ENCODE measurements at regions not wholly inside any gene's neighbourhood (a gene's known extent, or its start where the extent isn't known, plus 50 kb on each side); places are given as distances from the start of the nearest gene placed in this dataset.
"Not testable (repeated sequence)": the region's sequence is repeated elsewhere in the genome, so short reads cannot be mapped to it uniquely, and the experiment has no call there.

GRCh38 chr7:131630427-131630826 lies 74.0 kb upstream of the PODXL start:
- DNase-seq: peak in 1 of 10 donors; percentile 82
- intact Hi-C loops (cut with DNase I): no loop called here

- DNase-seq: peak in 2 of 10 donors; percentile 14 to 59
- intact Hi-C loops (cut with DNase I): no loop called here
These were observed 72.9 kb upstream of the PODXL start for GRCh38 chr7:131629217-131629882.

DNA sequence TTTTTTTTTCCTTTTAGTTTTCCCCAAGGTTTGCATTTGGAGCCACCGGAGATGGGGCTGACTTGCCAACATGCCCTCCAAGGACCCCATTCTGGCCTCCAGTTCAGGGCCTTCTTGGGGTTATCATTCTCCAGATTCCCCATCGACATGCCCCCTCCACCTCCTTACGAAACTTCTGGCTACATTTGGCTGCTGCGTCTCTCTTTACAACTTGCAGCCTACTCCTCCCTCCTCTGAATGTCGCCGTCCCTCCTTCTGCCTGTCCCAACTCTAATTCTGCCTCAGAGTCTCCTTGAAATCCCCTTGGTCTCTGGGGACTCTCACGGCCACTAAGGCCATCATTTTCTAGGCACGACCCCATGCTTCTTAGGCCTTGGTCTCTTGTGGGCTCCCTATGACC lies 72.2 kb upstream of the PODXL start:
- intact Hi-C loops (cut with DNase I): no loop called here

DNA sequence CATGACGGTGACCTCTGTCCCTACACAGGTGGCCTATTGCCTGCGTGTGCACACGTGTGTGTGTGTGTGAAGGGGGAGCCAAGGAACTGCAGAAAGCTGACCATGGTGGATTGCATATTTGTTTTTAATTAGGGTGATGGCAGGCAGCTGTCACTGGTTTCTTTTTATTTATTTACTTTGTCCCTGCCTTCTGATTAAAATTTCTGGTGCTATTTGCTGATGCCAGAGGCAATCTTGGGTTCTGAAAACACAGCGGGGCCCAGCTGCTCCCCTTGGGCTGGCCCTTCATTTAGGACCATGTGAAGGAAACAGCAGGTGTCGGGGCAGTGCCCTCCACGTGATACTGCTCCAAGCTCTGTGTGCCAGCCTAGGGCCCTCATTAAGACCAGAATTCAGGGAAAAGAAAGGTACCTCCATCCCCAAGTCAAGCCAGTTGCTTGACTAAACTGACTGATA lies 71.3 kb upstream of the PODXL start:
- DNase-seq: no peak
- intact Hi-C loops (cut with DNase I): no loop called here

More for the DNA sequence above, 72.2 kb upstream of the PODXL start:
- no peak for DNase-seq

DNA sequence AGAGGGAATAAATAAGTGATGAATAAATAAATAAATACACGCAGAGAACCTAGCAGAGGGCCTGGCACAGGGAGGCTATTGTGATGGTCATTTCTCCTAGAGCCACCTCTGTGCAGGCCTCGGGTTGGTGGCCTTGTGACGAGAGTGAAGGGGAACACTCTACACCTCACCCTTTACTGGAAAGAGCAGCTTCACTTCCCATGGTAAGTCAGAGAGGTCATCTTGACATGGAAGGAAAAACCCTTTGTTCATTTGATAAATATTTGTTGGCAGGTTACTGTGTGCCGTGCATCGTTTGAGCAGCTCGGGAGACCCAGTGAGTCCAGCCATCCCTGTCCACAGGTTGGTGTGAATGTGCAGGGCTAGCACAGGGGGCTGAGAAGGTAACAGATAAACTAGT lies 70.2 kb upstream of the PODXL start:
- DNase-seq: no peak
- intact Hi-C loops (cut with DNase I): no loop called here

DNA sequence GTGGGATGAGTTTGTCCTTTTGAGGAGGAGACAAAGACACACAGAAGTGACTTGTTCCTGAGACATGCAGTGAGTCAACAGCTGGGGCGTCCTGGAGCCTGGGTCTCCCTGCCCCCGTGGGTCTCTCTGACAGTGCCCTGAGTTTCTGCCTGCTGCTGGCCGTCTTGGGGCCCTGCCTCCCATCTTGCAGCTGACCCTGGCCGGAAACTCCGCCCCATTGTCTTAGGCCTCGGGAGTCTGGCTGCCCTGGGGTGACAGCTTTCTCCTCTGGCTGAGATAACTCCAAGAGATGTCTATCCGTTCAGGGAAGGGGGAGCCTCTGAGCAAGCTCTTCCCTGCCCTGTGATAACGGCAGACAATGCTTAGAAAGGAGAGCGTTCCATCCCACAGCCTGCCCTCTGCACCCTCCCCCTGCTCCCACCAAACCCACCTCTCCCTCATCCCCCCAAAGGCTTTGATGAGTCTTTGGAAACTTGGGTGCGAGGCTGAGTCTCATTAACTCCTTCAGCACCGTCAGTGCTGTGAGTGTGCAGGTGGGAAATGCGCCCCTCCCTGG lies 69.5 kb upstream of the PODXL start:
- intact Hi-C loops (cut with DNase I): no loop called here
- no peak for DNase-seq

DNA sequence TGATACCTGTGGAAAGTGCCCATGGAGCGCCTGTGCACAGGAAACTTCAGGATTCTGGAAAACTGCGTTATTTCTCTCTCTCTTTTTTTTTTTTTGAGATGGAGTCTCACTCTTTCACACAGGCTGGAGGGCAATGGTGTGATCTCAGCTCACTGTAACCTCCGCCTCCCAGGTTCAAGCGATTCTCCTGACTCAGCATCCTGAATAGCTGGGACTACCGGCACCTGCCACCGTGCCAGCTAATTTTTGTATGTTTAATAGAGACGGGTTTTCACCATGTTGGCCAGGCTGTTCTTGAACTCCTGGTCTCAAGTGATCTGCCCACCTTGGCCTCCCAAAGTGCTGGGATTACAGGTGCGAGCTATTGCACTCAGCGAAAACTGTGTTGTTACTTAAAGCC lies 68.9 kb upstream of the PODXL start:
- DNase-seq; intact Hi-C loops (cut with DNase I): not testable (repeated sequence)

GRCh38 chr7:131624536-131624935 lies 68.1 kb upstream of the PODXL start:
- DNase-seq: no peak
- intact Hi-C loops (cut with DNase I): no loop called here

DNA sequence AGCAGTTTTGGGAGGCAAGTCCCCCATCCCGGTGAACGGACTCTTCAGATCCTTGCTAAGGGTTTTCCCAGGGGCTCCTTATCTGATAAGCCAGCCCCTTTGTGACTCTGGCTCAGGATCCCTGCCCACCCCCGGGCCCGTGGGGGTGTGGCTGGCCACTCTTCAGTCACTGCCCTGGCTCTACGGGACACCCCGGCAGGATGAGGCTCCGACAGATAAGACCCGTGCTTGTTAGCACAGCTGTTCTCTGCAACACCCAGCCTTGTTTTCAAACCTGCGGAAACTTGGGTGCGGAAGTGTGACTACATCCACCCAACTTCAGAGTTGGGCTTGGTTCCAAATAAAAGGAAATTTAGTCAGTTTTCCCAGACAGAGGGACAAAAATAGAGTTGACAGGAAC lies 66.7 kb upstream of the PODXL start:
- no peak for DNase-seq
- intact Hi-C loops (cut with DNase I): no loop called here

GRCh38 chr7:131621652-131622051 lies 65.2 kb upstream of the PODXL start:
- intact Hi-C loops (cut with DNase I): no loop called here
- DNase-seq: no peak

DNA sequence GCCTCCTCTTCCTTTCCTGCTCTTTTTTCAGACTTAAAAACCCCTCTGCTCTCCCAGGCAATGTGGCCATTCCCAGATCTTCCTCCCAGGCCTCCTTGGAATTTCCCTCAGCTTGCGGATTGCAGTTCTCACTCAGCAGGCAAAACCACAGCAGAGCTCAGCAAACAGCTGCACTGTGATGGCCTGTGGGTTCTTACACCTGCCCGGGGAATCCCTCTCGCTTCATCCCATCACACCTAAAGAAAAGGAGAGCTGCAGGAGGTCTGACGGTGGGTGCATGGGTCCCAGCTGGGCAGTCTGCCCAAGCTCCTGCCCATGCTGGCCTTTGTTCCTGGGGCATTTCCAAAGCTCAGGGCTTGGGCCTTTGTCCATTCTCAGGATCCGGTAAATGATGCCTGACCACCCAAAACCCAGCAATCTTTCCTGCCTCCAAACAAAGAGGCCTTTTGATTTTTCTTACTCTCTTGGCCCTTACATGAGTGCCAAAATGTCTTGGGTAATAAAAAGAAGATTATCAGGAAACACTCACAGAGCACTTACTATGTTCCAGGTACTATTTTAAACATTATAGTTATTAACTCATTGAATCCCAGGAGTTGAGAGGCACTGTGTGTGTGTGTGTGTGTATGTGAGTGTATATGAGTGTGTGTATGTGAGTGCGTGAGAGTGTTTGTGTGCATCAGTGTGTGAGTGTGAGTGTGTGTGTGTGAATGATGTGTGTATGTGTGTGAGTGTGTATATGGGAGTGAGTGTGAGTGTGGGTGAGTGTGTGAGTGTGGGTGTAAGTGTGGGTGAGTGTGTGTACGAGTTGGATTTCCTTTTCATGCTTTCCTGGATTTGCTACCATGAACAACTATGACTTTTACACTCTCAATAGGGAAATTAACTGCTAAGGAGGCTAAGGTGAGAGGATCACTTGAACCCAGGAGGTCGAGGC lies 64.5 kb upstream of the PODXL start:
- intact Hi-C loops (cut with DNase I): no loop called here
- DNase-seq: peak in 1 of 10 donors; percentile 16

GRCh38 chr7:131619336-131620305 lies 63.2 kb upstream of the PODXL start:
- DNase-seq: peak in 1 of 10 donors; percentile 45
- intact Hi-C loops (cut with DNase I): no loop called here

GRCh38 chr7:131618391-131618790 lies 62.0 kb upstream of the PODXL start:
- intact Hi-C loops (cut with DNase I): no loop called here
- peak in 1 of 10 donors; percentile 10 for DNase-seq

DNA sequence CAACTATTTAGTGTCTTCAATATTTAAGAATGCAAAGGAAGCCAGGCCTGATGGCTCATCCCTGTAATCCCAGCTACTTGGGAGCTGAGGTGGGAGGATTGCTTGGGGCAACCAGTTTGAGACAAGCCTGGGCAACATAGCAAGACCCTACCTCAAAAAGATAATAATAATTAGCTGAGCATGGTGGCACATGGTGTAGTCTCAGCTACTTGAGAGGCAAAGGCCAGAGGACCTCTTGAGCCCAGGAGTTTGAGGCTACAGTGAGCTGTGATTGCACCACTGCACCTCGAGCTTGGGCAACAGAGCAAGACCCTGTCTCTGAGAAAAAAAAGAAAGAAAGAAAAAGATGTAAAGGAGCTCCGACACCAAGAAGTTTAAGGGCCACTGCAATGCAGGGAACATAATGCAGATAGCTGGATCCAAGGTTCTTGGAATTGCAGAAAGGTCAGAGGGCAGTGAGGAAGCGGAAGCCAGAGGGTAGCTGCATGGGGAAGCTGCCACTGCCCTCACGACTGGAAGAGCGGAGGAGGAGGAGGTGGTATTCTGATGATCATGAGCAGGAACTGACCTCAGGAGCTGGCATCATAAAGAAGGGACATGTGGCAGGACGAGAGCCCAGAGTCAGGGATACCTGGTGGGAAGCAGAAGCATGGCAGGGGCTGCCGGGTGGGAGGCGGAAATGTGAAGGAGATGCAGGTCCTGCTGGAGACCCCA lies 60.2 kb upstream of the PODXL start:
- intact Hi-C loops (cut with DNase I): no loop called here
- peak in 1 of 10 donors; percentile 39 for DNase-seq

DNA sequence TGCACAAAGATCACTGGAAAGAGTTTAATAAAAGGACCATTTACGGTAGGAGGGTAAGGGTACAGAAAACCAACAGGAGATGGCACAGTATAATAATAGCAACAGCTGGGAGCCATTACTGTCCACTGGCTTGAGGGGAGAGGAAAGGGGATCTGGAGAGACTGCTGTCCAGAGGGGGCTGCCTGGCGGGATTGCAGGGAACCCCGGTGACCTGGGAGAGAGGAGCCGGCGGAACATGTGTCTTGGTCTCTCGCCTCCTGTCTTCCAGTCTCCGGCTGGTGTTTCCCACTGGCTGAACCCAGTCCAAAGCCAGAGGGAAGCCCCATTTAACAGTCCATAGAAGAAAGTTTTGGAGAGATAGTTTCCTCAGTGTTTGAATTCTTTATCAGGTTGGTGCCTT lies 57.5 kb upstream of the PODXL start:
- peak in 2 of 10 donors; percentile 53 to 58 for DNase-seq
- intact Hi-C loops (cut with DNase I): no loop called here

- DNase-seq: peak in 1 of 10 donors; percentile 69
- intact Hi-C loops (cut with DNase I): no loop called here
These were observed 53.6 kb upstream of the PODXL start for GRCh38 chr7:131610007-131610406.

- DNase-seq: peak in 1 of 10 donors; percentile 48
- intact Hi-C loops (cut with DNase I): no loop called here
These were observed 51.7 kb upstream of the PODXL start for GRCh38 chr7:131608116-131608500.

DNA sequence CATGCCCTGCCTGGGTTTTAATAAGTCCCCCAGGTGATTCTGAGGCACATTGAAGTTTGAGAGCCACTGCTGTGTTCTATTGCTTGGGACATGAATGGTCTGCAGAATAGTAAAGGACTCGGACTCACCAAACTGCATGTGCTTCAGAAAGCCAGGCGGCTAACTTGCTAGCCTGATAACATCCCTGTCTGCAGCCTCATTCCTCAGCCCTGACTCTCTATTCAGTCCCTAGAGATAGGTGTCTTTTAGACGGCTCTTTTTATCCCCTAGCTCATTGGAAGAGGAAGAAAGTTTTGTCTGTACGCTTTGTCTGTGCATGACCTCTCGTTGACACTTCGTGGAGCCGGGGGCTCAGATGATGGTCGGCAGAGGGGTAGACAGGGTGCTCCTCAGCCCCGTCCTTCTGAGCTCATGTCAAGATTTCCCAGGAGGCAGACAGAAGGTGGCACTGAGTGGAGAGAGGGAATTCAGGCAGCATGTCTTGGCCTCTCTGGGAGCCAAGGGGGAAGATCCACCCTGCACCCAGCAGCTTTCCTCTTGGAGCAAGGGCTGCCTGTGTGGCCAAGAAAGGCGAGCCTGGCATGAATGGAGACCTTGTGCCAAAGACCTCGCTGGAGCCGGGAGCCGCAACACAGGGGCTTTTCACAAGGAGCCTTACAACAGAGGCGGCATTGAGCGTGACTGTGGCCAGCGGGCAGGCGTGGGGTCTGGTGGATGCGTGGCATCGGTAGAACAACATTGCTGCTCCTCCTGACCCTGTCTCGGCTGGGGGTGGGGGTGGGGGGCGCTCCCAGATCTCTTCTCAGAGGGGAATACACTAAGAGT lies 51.1 kb upstream of the PODXL start:
- intact Hi-C loops (cut with DNase I): no loop called here
- peak; percentile 20 to 94 (median 65) for DNase-seq

Measured in posterior cingulate gyrus (tissue), 11 donors.